Embryonic facial prominence (tissue), 1 donor: ENCODE measurements at regions not wholly inside any gene's neighbourhood (a gene's known extent, or its start where the extent isn't known, plus 50 kb on each side); places are given as distances from the start of the nearest gene placed in this dataset.
"Not testable (repeated sequence)": the region's sequence is repeated elsewhere in the genome, so short reads cannot be mapped to it uniquely, and the experiment has no call there.

ENCODE experiments used
- DNase-seq: peaks from one replicate; pipeline ENCODE4 v3.0.0-alpha.2; 2016; ENCODE audit errors: extremely low spot score

GRCh38 chr15:26075770-26076169, 212.6 kb upstream of the ATP10A start:
- DNase-seq, result no peak

- DNase-seq, result no peak
Measured at GRCh38 chr15:26073430-26074333, 210.6 kb upstream of the ATP10A start.

GRCh38 chr15:26070095-26070532, 207.0 kb upstream of the ATP10A start:
- DNase-seq, result no peak

GRCh38 chr15:26069231-26069641, 206.1 kb upstream of the ATP10A start:
- no peak for DNase-seq

- no peak for DNase-seq
Measured at GRCh38 chr15:26066896-26067295, 203.8 kb upstream of the ATP10A start.

- no peak for DNase-seq
Measured at GRCh38 chr15:26065723-26066122, 202.6 kb upstream of the ATP10A start.

- DNase-seq, result no peak
Measured at GRCh38 chr15:26061248-26061647, 198.1 kb upstream of the ATP10A start.

- DNase-seq, result not testable (repeated sequence)
Measured at GRCh38 chr15:26056766-26057165, 193.6 kb upstream of the ATP10A start.

GRCh38 chr15:26051761-26052675, 188.9 kb upstream of the ATP10A start:
- DNase-seq, result no peak

- DNase-seq, result no peak
Measured at GRCh38 chr15:26050984-26051383, 187.9 kb upstream of the ATP10A start.

GRCh38 chr15:26049900-26050657, 187.0 kb upstream of the ATP10A start:
- DNase-seq, result no peak

GRCh38 chr15:26048669-26049068, 185.5 kb upstream of the ATP10A start:
- no peak for DNase-seq

GRCh38 chr15:26045516-26045915, 182.4 kb upstream of the ATP10A start:
- DNase-seq, result no peak

GRCh38 chr15:26043018-26043417, 179.9 kb upstream of the ATP10A start:
- DNase-seq, result no peak

GRCh38 chr15:26038693-26039092, 175.6 kb upstream of the ATP10A start:
- no peak for DNase-seq

- DNase-seq, result no peak
Measured at GRCh38 chr15:26037369-26037768, 174.2 kb upstream of the ATP10A start.

- no peak for DNase-seq
Measured at GRCh38 chr15:26033493-26033892, 170.4 kb upstream of the ATP10A start.

- DNase-seq, result no peak
Measured at GRCh38 chr15:26032162-26032846, 169.2 kb upstream of the ATP10A start.

GRCh38 chr15:26029586-26029985, 166.5 kb upstream of the ATP10A start:
- not testable (repeated sequence) for DNase-seq

GRCh38 chr15:26029146-26029545, 166.0 kb upstream of the ATP10A start:
- DNase-seq, result no peak

- no peak for DNase-seq
Measured at GRCh38 chr15:26028086-26028740, 165.1 kb upstream of the ATP10A start.
